GM12874 (cell line): ENCODE measurements at regions not wholly inside any gene's neighbourhood (a gene's known extent, or its start where the extent isn't known, plus 50 kb on each side); places are given as distances from the start of the nearest gene placed in this dataset.

ENCODE experiments used
- TF ChIP-seq, protein P1 (sequence below): IDR thresholded peaks from 2 replicates; pipeline ENCODE4 v1.5.1; 2011; ENCODE audit warnings: low read depth, mild to moderate bottlenecking, control low read depth, low read length, moderate library complexity; ENCODE audit not compliant: insufficient read depth

DNA sequence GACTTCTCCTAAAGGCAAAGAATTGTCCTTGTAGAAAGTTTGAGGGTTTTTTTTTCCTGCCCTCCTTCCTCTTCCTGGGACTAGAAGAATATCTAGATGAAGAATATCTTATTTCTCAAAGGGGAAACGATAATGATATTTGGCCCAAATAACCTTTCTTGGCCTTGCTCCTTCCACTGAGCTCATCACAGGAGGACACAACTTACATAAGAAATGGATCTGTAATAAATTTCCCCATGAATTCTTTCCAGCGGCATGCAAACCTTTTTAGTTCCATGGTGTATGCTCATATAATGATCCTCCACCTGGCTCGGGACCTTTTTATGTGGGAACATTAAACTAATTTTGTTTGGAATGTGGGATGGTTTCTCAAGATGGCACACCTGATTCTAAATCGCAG is 304.4 kb downstream of the DMRT2 start:
- TF ChIP-seq, protein P1, sequence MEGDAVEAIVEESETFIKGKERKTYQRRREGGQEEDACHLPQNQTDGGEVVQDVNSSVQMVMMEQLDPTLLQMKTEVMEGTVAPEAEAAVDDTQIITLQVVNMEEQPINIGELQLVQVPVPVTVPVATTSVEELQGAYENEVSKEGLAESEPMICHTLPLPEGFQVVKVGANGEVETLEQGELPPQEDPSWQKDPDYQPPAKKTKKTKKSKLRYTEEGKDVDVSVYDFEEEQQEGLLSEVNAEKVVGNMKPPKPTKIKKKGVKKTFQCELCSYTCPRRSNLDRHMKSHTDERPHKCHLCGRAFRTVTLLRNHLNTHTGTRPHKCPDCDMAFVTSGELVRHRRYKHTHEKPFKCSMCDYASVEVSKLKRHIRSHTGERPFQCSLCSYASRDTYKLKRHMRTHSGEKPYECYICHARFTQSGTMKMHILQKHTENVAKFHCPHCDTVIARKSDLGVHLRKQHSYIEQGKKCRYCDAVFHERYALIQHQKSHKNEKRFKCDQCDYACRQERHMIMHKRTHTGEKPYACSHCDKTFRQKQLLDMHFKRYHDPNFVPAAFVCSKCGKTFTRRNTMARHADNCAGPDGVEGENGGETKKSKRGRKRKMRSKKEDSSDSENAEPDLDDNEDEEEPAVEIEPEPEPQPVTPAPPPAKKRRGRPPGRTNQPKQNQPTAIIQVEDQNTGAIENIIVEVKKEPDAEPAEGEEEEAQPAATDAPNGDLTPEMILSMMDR, result no peak

DNA sequence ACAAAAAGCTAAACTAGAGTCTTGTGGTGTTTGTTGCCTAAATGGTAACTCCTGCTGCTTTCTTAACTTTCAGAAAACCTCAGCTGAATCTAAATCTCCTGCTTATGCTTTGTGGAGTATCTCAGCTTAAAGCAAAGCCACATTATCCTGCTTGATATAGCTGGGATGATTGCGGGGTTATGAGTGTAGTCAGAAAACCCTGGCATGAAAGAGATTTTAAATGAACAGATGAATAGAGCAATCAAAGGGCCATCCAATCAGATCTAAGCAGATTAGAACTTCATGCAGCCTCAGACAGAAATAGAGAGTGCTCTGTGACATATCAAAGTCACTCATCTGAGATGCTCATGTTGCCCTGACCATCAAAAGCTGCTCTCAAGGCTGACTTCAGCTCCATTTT is 305.5 kb downstream of the DMRT2 start:
- TF ChIP-seq, protein P1, result no peak

DNA sequence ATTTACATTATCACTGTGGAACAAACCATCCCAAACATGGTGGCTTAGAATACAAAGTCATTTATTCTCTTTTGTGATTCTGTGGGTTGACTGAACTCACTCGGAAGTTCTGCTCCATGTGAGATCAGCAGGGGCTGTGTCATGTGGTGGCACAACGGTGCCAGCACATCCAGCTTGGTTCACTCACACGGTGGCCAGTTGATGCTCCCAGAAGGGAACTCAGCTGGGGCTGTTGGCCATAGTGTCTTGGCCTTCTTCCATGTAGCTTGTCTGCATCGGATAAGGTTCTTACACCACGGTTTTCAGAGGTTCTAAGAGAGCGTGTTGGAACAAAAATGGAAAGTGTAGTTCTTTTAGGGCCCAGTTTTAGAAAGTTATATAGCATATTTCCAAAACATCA is 312.7 kb downstream of the DMRT2 start:
- TF ChIP-seq, protein P1, result no peak

DNA sequence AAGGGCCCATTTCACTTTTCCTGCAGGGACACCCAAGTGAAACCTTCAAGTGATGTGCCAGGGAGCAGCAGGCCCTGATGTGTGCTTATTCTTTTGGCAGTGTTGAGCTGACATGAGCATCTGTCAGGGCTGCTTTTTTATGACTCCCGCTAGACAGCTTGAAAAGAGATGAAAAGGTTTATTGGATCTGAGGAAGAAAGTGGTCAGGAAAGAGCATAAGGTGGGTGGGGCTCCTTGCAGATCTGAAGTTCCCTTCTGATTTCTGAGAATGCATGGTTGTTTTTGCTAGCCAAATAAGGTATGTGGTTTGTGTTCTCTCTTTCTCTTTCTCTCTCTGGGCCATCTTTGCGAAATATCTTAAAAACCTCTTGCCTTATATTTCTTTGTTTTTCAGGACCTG is 316.1 kb downstream of the DMRT2 start:
- TF ChIP-seq, protein P1, result no peak

DNA sequence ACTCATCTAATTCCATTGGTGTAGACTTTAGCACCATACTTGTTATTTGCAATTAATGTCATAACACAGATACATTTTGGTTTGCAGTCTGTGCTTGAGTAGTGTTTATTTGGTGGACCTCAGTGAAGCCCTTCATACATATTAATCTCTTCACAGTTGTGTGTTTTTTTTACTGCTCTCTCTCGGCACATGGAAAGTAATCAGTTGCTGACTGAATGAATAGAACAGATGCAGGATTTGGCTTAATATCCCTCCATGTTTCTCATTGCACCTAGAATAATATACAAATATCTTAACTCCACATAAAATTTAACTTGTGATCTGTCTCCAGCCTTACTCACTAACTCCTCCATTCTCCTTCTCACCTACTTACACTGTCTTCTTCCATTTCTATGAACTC is 319.1 kb downstream of the DMRT2 start:
- TF ChIP-seq, protein P1, result no peak

DNA sequence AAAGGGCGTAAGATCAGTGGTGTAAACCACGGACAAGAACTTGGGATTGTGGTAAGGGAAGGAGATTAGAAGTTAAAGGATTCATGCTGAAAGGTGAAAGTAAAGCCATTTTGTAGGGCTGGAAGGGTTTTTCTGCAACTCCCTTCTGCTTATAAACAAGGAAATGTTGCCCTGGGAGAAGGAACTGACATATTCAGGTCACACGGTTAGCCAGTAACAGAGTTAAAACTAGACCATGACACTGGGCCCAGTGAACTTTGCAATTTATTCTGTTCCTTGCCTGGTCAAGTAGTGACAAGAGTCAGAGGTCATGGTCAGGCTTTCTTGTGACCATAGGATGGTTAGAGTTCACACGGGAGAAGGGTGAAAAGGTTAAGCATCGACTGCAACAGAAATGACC is 323.3 kb downstream of the DMRT2 start:
- TF ChIP-seq, protein P1, result no peak

DNA sequence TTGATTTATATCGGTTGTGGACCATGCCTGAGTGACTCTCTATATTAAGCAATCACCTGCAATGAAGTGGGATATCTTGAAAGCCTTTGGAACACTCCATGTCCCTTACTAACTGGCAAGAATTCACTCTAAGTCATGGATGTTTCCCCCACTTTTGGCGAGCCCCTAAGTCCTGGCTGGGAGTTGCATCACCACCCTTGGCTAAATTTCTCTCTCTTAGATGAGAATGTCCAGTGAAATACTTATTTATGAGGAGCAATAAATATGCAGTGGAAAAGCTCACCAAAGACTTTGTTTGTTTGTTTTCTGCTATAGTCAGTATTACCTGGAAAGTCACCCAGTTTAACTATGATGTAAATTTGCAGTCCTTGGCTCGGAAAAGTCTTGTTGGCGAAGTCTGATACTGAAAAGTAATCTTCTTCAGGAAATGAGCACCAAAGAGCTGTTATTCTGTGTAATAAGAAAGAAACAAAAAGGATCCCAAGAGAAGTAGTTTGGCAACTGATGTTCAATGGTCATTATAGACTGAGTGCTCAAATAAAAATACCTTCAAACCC is 333.8 kb downstream of the DMRT2 start:
- TF ChIP-seq, protein P1, result no peak
